Activated CD4-positive, CD25-positive, alpha-beta regulatory T cell treated with anti-CD3 and anti-CD28 coated beads, Interleukin-2, amount 50 U/mL, for 72 hours (primary cell): ENCODE measurements at regions not wholly inside any gene's neighbourhood (a gene's known extent, or its start where the extent isn't known, plus 50 kb on each side); places are given as distances from the start of the nearest gene placed in this dataset.
"Not testable (repeated sequence)": the region's sequence is repeated elsewhere in the genome, so short reads cannot be mapped to it uniquely, and the experiment has no call there.

Source experiments
- DNase-seq: peaks from one replicate; pipeline ENCODE4 v3.0.0; 2021

GRCh38 chr14:51447411-51447810 lies 204.3 kb upstream of the FRMD6 start:
- no peak for DNase-seq

GRCh38 chr14:51448831-51449670 lies 202.7 kb upstream of the FRMD6 start:
- no peak for DNase-seq

DNA sequence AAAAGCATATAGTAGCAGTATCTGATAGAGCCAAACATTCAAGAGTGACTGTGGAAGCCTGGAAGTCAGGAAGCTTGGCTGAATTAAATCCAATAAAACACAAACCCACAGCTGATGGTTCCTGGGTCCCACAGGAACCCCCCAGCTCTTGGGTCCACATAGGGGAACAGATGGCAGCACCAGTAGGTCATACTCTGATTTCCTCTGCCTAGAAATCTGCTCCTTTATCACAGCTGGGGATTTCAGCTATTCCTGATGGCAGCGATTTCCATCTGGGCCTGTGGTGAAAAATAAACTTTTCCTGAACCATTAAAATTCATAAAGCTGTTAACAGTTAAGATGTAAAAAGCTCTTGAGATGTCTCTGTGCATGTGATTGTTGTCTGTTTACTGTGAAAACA lies 202.0 kb upstream of the FRMD6 start:
- DNase-seq = no peak

- DNase-seq = no peak
These were observed 200.1 kb upstream of the FRMD6 start for GRCh38 chr14:51451561-51451960.

DNA sequence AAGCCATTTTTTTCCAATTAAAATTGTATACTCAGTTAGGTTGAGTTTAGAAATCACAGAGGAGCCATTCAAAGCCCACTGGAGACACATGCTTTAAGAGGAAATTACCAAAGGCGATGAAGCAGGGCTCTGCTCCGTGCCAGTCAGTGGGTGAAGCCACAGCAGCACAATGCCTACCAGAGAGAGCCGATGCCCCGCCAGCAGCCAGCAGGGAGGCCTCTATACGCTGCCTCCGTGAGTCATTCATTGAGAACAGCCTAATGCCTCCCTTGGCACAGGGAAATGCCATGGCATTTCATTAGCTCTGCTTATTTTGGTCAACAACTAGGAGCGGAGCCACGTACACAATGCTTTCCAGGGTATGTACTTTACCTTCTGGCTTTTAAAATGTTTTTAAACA lies 197.8 kb upstream of the FRMD6 start:
- DNase-seq = no peak

GRCh38 chr14:51454351-51454750 lies 197.4 kb upstream of the FRMD6 start:
- no peak for DNase-seq

- DNase-seq = no peak
These were observed 196.5 kb upstream of the FRMD6 start for GRCh38 chr14:51455041-51455835.

- no peak for DNase-seq
These were observed 193.7 kb upstream of the FRMD6 start for GRCh38 chr14:51457843-51458562.

- no peak for DNase-seq
These were observed 193.2 kb upstream of the FRMD6 start for GRCh38 chr14:51458563-51458955.

DNA sequence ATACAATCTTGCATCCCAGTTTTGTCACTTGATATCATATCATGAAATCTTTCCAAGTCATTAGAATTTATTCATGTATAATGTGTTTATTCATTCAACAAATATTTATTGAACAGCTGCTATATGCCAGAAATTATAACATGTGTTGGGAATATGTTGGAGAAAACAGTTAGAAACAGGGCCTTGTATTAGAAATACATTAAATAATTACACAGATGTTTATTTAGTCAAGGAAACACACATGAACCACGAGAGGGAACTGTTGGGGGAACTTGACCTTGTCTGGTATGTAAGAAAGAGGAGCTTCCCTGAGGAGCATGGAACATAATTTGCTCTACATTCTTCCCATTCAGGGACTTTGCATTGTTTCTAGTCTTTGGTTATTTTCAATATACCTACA lies 191.7 kb upstream of the FRMD6 start:
- DNase-seq = no peak

DNA sequence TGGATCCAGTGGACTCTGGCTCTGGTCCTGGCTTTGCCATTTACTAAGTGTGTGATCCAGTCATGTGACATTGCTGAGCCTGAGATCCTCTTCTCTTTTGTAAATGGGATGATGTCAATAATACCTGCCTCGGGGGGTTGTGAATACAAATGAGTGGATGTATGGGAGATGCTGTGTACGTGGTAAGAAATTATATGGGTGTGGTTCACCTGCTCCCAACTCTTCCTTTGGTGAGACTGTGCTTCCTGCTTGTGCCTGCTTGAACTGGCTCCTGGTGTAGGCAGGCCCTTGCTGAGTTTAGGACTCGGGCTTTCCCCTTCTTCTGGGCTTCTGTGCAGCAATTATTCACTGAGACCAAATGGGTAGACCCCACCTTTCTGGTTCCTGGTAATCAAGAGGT lies 189.5 kb upstream of the FRMD6 start:
- no peak for DNase-seq

DNA sequence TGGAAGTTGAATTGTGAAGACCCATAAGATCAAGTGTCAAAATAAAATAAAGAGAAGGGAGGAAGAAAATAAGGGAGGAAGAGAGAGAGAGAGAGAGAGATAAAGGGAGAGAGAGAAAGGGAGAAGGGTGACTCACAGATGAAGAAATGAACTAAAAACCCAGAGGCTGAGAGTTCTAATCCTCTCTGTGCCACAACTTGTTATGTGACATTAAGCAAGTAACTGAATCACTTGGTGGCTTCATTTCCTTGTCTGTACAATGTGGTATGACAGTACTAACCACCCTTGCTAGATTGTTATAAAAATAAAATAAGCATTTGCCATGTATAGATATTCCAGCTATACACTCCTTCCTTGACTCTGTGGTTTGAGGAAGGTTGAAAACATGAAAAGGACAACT lies 189.0 kb upstream of the FRMD6 start:
- no peak for DNase-seq

DNA sequence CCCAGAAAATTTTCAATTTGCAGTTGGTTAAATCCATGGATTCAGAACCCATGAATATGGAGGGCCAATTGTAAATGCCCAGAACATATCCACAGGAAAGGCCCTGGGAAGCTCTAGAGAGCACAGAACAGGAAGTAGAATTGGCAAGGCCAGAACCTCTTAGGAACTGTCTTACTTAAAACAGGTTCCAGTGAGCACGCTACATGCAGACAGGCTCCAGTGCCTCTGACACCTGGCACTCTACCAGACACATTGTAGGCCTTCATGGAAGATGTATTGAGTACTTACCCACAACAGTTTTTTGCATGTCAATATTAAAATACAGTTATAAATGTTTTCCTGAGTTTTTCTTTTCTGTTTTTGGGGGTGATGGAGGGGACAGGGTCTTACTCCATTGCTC lies 188.2 kb upstream of the FRMD6 start:
- DNase-seq = no peak

- no peak for DNase-seq
These were observed 187.3 kb upstream of the FRMD6 start for GRCh38 chr14:51464411-51464810.

GRCh38 chr14:51465486-51465885 lies 186.2 kb upstream of the FRMD6 start:
- DNase-seq = no peak

GRCh38 chr14:51467392-51467791 lies 184.3 kb upstream of the FRMD6 start:
- not testable (repeated sequence) for DNase-seq

DNA sequence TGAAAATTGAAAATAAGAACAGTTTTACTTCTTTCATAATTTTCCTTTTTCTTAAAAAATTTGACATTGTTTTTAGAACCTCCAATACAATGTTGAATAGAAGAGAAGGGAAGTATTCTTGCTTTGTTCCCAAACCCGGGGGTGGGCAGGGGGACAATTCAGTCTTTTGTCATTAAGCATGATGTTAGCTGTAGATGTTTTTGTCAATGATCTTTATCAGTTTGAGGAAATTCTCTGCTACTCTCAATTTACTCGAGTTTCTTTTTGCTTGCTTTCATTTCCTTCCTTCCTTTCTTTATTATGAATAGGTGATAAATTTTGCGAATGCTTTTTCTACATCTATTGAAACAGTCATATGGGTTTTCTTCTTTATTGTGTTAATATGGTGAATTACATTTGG lies 183.2 kb upstream of the FRMD6 start:
- no peak for DNase-seq

DNA sequence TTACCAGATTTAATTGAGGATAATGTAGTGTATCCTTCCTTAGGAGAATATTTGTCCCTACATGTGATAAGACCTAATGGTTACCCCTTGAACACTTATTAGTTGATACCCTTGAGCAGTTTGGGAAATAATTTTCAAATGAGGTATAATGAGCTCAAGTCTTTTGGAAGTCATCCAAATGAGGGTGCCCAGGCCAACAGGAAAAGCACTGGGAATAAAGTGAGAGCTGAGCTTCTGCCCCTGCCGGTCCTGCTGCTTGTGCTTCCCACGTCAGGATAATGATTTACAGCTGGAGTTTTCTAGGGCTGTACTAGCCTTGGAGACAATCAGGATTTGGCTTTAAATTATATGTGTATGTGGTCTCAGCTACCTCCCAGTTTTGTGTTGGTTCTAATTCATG lies 178.8 kb upstream of the FRMD6 start:
- no peak for DNase-seq

DNA sequence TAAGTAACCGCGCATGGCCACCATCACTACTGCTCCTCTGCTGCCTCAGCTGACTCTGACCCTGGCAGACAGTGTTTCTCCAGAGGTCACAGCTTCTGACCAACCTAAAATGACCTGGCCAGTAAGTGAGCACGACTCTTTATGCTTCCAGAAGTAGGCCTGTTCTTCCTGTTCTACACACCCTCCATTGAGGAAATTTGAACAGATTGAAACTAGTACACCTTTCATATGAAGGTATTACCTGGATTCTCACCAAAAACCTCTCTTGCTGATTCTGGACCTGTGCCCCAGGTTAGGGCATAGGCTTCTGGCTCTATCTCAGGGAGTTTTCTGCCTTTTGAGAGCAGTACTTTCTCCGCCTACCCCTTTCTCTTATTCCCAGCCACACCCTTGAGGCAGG lies 178.4 kb upstream of the FRMD6 start:
- no peak for DNase-seq

DNA sequence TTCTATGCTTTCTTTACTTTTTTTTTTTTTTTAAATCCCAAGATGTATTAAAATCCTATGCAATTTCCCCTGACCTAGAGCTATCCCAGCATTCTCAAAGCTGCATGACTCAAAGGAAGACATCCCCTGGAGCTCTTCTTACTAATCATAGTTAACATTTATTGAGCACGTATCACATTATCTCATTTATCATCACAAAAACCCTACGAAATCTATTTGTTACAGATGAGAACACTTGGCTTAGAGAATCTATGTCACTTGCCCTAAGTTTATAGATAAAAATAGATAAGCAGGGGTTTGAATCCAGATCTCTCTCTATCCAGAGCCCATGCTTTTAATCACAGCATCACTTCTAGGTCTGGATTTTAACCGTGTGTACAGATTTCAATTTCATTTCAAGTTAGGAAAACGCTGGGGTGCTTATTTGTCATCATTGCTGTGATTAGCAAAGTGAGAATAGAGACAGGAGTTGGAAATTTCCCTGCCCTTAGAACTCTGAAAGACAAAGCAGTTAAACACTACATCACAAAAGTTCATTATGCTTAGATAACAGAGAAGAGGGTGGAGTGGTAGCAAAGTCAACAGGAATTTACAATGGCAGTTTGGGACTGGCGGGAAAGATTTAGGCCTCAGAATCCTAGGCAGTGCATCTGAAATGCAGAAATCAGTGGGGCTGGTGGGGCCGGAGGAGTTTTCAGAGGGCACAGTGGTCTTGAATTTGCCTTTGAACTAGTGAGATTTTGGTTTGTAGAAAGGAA lies 177.7 kb upstream of the FRMD6 start:
- no peak for DNase-seq

DNA sequence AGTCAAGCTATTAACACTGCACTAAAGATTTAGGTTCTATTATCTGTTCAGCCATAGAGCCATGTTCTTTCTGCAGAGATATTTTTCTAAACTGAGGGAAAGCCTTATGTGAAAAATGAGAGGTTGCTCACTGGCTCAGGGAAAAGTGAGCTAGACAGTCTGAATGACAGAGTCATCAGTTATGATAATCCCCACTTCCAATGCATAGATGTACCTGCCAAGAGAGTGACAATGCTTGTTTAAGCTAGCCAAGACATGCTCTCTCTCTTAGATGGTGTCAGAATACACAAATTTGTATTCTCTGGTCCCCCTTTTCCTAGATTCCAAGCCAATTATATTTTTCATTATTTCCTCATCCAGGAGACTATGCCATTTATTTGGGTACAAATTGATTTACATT lies 176.9 kb upstream of the FRMD6 start:
- DNase-seq = no peak

- DNase-seq = no peak
These were observed 173.5 kb upstream of the FRMD6 start for GRCh38 chr14:51478175-51478621.
